GM12878 (cell line): ENCODE measurements at regions not wholly inside any gene's neighbourhood (a gene's known extent, or its start where the extent isn't known, plus 50 kb on each side); places are given as distances from the start of the nearest gene placed in this dataset.

ENCODE experiments used
- ATAC-seq: fragments of 200-7000 bp; cut with Tn5 transposase; 3 replicates; pipeline ENCODE4 v1.9.1; 2020; ENCODE audit warnings: mild to moderate bottlenecking, moderate library complexity
- BruUV-seq: library from RNA; stranded (reverse); fragments of 400-500 nt; replicated peaks from 2 replicates; lab custom pipeline; 2021; lab: Mats Ljungman, UMichigan
- CTCF ChIA-PET: fragments of 300-600 bp; sonication (Branson Sonifier 250); formaldehyde crosslinking; extraction: SDS; loops from one replicate; lab custom pipeline; 2021; ENCODE audit warnings: inconsistent platforms; lab: Yijun Ruan, JAX
- POLR2A ChIA-PET: fragments of 350-600 bp; formaldehyde crosslinking; extraction: SDS; loops from one replicate; lab custom pipeline; 2021; ENCODE audit warnings: inconsistent platforms; lab: Charles Lee
- RAD21 ChIA-PET: fragments of 300-600 bp; sonication (Branson Sonifier 250); formaldehyde crosslinking; loops from one replicate; lab custom pipeline; 2023; ENCODE audit warnings: antibody characterized with exemption; ENCODE audit not compliant: unreplicated experiment; lab: Charles Lee
- SMC1A ChIA-PET: fragments of 300-600 bp; sonication (Branson Sonifier 250); formaldehyde crosslinking; loops from one replicate; lab custom pipeline; 2023; ENCODE audit not compliant: unreplicated experiment, uncharacterized antibody; lab: Charles Lee
- DNase-seq: peaks from one replicate; pipeline ENCODE4 v3.0.0-alpha.2; 2011; ENCODE audit warnings: low read depth, low spot score
- FAIRE-seq: peaks from 3 replicates; lab custom pipeline; 2011; peaks lifted over from hg19 to GRCh38; lab: Jason Lieb, UNC
- H2AFZ ChIP-seq: 2 replicates; pipeline ENCODE4 v1.6.0; 2011; ENCODE audit warnings: low read depth, low read length, control low read depth; ENCODE audit not compliant: control insufficient read depth
- H3K27ac ChIP-seq: 2 replicates; pipeline ENCODE4 v1.5.1; 2011; ENCODE audit warnings: control low read depth; ENCODE audit not compliant: control insufficient read depth, insufficient read depth
- H3K27me3 ChIP-seq, 2 experiments: replicated peaks in 1 of 2; 2 replicates each; pipeline versions ENCODE4 v1.6.0 to v1.6.1; 2011; ENCODE audit warnings: low read length in 1 of 2; ENCODE audit not compliant: control insufficient read depth in 2 of 2, insufficient read depth in 2 of 2
- H3K36me3 ChIP-seq, 2 experiments: 2 replicates each; pipeline ENCODE4 v1.5.1; 2011; ENCODE audit warnings: low read length in 1 of 2; ENCODE audit not compliant: control insufficient read depth in 2 of 2, insufficient read depth in 2 of 2
- H3K4me1 ChIP-seq: 2 replicates; pipeline ENCODE4 v1.6.1; 2011; ENCODE audit warnings: mild to moderate bottlenecking, low read length, moderate library complexity, mixed read lengths; ENCODE audit not compliant: control insufficient read depth, insufficient read depth
- H3K4me2 ChIP-seq: 2 replicates; pipeline ENCODE4 v1.6.0; 2011; ENCODE audit warnings: control low read depth; ENCODE audit not compliant: control insufficient read depth, insufficient read depth
- H3K4me3 ChIP-seq: fragments of 200-600 bp; sonication (generic); 2 replicates; pipeline ENCODE4 v1.5.1; 2016
- H3K79me2 ChIP-seq: 2 replicates; pipeline ENCODE4 v1.6.0; 2011; ENCODE audit warnings: low read length; ENCODE audit not compliant: control insufficient read depth, insufficient read depth
- H3K9ac ChIP-seq: 2 replicates; pipeline ENCODE4 v1.8.0; 2011; ENCODE audit warnings: low read length, control low read depth, mixed read lengths; ENCODE audit not compliant: control insufficient read depth, insufficient read depth
- H3K9me3 ChIP-seq: replicated peaks from 3 replicates; pipeline ENCODE4 v1.5.1; 2011; ENCODE audit warnings: mild to moderate bottlenecking, low read length; ENCODE audit not compliant: control insufficient read depth, insufficient read depth
- H4K20me1 ChIP-seq: 2 replicates; pipeline ENCODE4 v1.6.0; 2011; ENCODE audit not compliant: control insufficient read depth, insufficient read depth
- CBX3 ChIP-seq: fragments of 200-600 bp; sonication (generic); IDR thresholded peaks from 2 replicates; pipeline ENCODE4 v1.6.1; 2016; ENCODE audit warnings: low read depth, borderline replicate concordance
- FOXK2 ChIP-seq: fragments of 450-650 bp; IDR thresholded peaks from 2 replicates; pipeline ENCODE4 v1.6.1; 2017; ENCODE audit warnings: mild to moderate bottlenecking, moderate library complexity
- LARP7 ChIP-seq: fragments of 450-650 bp; IDR thresholded peaks from 2 replicates; pipeline ENCODE4 v1.6.1; 2017; ENCODE audit warnings: mild to moderate bottlenecking
- RAD21 ChIP-seq: IDR thresholded peaks from 2 replicates; pipeline ENCODE4 v1.6.1; 2011; ENCODE audit warnings: mild to moderate bottlenecking, low read depth, low read length, moderate library complexity; ENCODE audit not compliant: insufficient read depth
- SMAD5 ChIP-seq: IDR thresholded peaks from 2 replicates; pipeline ENCODE4 v1.6.1; 2016; ENCODE audit warnings: antibody characterized with exemption, low read depth
- SP1 ChIP-seq: IDR thresholded peaks from one replicate; pipeline ENCODE4 v1.6.1; 2011; ENCODE audit warnings: low read depth, low read length
- TBL1XR1 ChIP-seq: IDR thresholded peaks from 2 replicates; pipeline ENCODE4 v1.6.1; 2012; ENCODE audit warnings: low read depth, low read length, improper control_type of control experiment
- TCF3 ChIP-seq: IDR thresholded peaks from 2 replicates; pipeline ENCODE4 v1.6.1; 2012; ENCODE audit warnings: low read depth, mild to moderate bottlenecking, low read length, borderline replicate concordance; ENCODE audit not compliant: insufficient read depth
- WGBS: methylation state at CpG from one replicate; pipeline ENCODE4 v1.1.6; 2016; ENCODE audit warnings: low lambda C conversion rate; ENCODE audit not compliant: insufficient replicate concordance, insufficient coverage; ENCODE audit errors: missing lambda C conversion rate; 5-methylcytosine and 5-hydroxymethylcytosine counted together
- in situ Hi-C: fragments of 300-500 bp; cut with MboI; formaldehyde crosslinking; loops from 9 replicates; pipeline ENCODE4 v1.14.3; 2018; ENCODE audit warnings: mixed read lengths
- intact Hi-C: fragments of 100-400 bp; cut with micrococcal nuclease; formaldehyde crosslinking; loops from one replicate; pipeline ENCODE4 v1.14.2; 2022; ENCODE audit not compliant: unreplicated experiment
- TF ChIP-seq, protein P1 (sequence below): fragments of 450-650 bp; IDR thresholded peaks from 2 replicates; pipeline ENCODE4 v1.6.1; 2016; ENCODE audit warnings: mild to moderate bottlenecking, moderate library complexity, borderline replicate concordance
- TF ChIP-seq, protein P2 (sequence below): fragments of 450-650 bp; IDR thresholded peaks from 2 replicates; pipeline ENCODE4 v1.6.1; 2017; ENCODE audit warnings: antibody characterized with exemption, mild to moderate bottlenecking, moderate library complexity
- TF ChIP-seq, protein P3 (sequence below): fragments of 450-650 bp; IDR thresholded peaks from 2 replicates; pipeline ENCODE4 v1.6.1; 2018; ENCODE audit warnings: borderline replicate concordance, mild to moderate bottlenecking; ENCODE audit not compliant: partially characterized antibody
- TF ChIP-seq, protein P4 (sequence below): fragments of 450-650 bp; IDR thresholded peaks from 2 replicates; pipeline ENCODE4 v1.6.1; 2017; ENCODE audit warnings: mild to moderate bottlenecking, moderate library complexity

DNA sequence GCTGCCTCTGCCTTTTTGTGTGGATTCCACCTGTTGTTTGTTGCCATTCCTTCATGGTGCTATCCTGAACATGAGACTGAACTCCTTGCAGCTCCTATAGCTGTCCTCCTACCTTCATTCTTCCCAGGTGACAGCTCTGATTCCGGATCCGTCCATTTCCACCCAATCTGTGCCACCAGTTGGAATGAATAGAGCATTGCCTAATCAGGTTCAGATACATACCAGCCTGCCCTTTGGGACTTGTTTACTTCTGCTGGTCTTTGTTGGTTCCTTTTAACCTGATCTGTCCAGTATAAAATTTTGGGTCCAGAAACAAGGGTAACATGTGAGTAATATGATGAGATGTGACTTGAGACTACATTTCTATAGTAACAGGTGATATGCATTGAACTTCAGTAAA is 136.3 kb upstream of the IGF1 start:
- no peaks in the 10 kb centered on the region for H3K79me2 ChIP-seq
- POLR2A ChIA-PET = no interaction called here
- H4K20me1 ChIP-seq = no peaks in the 10 kb centered on the region
- H3K27ac ChIP-seq = no peak overlapping the region
- ATAC-seq = no peak
- CTCF ChIA-PET = no interaction called here
- H3K9me3 ChIP-seq = no peaks in the 10 kb centered on the region
- no peak overlapping the region for H3K4me3 ChIP-seq
- no peak overlapping the region for H3K9ac ChIP-seq
- no TSS peak for BruUV-seq
- no peak for DNase-seq
- WGBS = 0% methylated on average over 2 of the region's 2 CpGs
- no peaks in the 10 kb centered on the region for H3K4me1 ChIP-seq
- SMC1A ChIA-PET = no interaction called here
- no peak overlapping the region for H3K4me2 ChIP-seq
- FAIRE-seq = no peak
- no peak overlapping the region for H2AFZ ChIP-seq
- in situ Hi-C loops (no loop called here), intact Hi-C loops (no loop called here)
- RAD21 ChIA-PET = no interaction called here
- no peaks in the 10 kb centered on the region for H3K27me3 ChIP-seq
- H3K36me3 ChIP-seq = no peaks in the 10 kb centered on the region
- TF ChIP-seq RAD21 (no peak), TCF3 (no peak), LARP7 (no peak), CBX3 (no peak), SP1 (no peak), FOXK2 (no peak), SMAD5 (no peak), TBL1XR1 (no peak)
- TF ChIP-seq, protein P1, sequence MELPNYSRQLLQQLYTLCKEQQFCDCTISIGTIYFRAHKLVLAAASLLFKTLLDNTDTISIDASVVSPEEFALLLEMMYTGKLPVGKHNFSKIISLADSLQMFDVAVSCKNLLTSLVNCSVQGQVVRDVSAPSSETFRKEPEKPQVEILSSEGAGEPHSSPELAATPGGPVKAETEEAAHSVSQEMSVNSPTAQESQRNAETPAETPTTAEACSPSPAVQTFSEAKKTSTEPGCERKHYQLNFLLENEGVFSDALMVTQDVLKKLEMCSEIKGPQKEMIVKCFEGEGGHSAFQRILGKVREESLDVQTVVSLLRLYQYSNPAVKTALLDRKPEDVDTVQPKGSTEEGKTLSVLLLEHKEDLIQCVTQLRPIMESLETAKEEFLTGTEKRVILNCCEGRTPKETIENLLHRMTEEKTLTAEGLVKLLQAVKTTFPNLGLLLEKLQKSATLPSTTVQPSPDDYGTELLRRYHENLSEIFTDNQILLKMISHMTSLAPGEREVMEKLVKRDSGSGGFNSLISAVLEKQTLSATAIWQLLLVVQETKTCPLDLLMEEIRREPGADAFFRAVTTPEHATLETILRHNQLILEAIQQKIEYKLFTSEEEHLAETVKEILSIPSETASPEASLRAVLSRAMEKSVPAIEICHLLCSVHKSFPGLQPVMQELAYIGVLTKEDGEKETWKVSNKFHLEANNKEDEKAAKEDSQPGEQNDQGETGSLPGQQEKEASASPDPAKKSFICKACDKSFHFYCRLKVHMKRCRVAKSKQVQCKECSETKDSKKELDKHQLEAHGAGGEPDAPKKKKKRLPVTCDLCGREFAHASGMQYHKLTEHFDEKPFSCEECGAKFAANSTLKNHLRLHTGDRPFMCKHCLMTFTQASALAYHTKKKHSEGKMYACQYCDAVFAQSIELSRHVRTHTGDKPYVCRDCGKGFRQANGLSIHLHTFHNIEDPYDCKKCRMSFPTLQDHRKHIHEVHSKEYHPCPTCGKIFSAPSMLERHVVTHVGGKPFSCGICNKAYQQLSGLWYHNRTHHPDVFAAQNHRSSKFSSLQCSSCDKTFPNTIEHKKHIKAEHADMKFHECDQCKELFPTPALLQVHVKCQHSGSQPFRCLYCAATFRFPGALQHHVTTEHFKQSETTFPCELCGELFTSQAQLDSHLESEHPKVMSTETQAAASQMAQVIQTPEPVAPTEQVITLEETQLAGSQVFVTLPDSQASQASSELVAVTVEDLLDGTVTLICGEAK = no peak
- TF ChIP-seq, protein P2, sequence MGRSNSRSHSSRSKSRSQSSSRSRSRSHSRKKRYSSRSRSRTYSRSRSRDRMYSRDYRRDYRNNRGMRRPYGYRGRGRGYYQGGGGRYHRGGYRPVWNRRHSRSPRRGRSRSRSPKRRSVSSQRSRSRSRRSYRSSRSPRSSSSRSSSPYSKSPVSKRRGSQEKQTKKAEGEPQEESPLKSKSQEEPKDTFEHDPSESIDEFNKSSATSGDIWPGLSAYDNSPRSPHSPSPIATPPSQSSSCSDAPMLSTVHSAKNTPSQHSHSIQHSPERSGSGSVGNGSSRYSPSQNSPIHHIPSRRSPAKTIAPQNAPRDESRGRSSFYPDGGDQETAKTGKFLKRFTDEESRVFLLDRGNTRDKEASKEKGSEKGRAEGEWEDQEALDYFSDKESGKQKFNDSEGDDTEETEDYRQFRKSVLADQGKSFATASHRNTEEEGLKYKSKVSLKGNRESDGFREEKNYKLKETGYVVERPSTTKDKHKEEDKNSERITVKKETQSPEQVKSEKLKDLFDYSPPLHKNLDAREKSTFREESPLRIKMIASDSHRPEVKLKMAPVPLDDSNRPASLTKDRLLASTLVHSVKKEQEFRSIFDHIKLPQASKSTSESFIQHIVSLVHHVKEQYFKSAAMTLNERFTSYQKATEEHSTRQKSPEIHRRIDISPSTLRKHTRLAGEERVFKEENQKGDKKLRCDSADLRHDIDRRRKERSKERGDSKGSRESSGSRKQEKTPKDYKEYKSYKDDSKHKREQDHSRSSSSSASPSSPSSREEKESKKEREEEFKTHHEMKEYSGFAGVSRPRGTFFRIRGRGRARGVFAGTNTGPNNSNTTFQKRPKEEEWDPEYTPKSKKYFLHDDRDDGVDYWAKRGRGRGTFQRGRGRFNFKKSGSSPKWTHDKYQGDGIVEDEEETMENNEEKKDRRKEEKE = no peak
- TF ChIP-seq, protein P3, sequence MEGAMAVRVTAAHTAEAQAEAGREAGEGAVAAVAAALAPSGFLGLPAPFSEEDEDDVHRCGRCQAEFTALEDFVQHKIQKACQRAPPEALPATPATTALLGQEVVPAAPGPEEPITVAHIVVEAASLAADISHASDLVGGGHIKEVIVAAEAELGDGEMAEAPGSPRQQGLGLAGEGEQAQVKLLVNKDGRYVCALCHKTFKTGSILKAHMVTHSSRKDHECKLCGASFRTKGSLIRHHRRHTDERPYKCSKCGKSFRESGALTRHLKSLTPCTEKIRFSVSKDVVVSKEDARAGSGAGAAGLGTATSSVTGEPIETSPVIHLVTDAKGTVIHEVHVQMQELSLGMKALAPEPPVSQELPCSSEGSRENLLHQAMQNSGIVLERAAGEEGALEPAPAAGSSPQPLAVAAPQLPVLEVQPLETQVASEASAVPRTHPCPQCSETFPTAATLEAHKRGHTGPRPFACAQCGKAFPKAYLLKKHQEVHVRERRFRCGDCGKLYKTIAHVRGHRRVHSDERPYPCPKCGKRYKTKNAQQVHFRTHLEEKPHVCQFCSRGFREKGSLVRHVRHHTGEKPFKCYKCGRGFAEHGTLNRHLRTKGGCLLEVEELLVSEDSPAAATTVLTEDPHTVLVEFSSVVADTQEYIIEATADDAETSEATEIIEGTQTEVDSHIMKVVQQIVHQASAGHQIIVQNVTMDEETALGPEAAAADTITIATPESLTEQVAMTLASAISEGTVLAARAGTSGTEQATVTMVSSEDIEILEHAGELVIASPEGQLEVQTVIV = no peak
- TF ChIP-seq, protein P4, sequence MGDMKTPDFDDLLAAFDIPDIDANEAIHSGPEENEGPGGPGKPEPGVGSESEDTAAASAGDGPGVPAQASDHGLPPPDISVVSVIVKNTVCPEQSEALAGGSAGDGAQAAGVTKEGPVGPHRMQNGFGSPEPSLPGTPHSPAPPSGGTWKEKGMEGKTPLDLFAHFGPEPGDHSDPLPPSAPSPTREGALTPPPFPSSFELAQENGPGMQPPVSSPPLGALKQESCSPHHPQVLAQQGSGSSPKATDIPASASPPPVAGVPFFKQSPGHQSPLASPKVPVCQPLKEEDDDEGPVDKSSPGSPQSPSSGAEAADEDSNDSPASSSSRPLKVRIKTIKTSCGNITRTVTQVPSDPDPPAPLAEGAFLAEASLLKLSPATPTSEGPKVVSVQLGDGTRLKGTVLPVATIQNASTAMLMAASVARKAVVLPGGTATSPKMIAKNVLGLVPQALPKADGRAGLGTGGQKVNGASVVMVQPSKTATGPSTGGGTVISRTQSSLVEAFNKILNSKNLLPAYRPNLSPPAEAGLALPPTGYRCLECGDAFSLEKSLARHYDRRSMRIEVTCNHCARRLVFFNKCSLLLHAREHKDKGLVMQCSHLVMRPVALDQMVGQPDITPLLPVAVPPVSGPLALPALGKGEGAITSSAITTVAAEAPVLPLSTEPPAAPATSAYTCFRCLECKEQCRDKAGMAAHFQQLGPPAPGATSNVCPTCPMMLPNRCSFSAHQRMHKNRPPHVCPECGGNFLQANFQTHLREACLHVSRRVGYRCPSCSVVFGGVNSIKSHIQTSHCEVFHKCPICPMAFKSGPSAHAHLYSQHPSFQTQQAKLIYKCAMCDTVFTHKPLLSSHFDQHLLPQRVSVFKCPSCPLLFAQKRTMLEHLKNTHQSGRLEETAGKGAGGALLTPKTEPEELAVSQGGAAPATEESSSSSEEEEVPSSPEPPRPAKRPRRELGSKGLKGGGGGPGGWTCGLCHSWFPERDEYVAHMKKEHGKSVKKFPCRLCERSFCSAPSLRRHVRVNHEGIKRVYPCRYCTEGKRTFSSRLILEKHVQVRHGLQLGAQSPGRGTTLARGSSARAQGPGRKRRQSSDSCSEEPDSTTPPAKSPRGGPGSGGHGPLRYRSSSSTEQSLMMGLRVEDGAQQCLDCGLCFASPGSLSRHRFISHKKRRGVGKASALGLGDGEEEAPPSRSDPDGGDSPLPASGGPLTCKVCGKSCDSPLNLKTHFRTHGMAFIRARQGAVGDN = no peak
